DOHH2 (cell line): ENCODE measurements at regions not wholly inside any gene's neighbourhood (a gene's known extent, or its start where the extent isn't known, plus 50 kb on each side); places are given as distances from the start of the nearest gene placed in this dataset.

Experiments used
- CTCF ChIP-seq: fragments of 200-600 bp; sonication (generic); IDR thresholded peaks from one replicate; pipeline ENCODE4 v1.5.1; 2014; ENCODE audit warnings: antibody characterized with exemption, mild to moderate bottlenecking, low read depth, low read length; ENCODE audit not compliant: poor library complexity, severe bottlenecking
- EZH2phosphoT487 ChIP-seq: fragments of 200-600 bp; sonication (generic); IDR thresholded peaks from 2 replicates; pipeline ENCODE4 v1.6.1; 2017; ENCODE audit warnings: borderline replicate concordance, mild to moderate bottlenecking, antibody characterized with exemption, low read length, moderate library complexity, mixed read lengths

- no peak for TF ChIP-seq CTCF
- TF ChIP-seq EZH2phosphoT487, result no peak
Observed at GRCh38 chr3:33994568-33994967, 196.1 kb downstream of the PDCD6IP start.
